Ascending aorta (tissue), 2 donors: ENCODE measurements at regions not wholly inside any gene's neighbourhood (a gene's known extent, or its start where the extent isn't known, plus 50 kb on each side); places are given as distances from the start of the nearest gene placed in this dataset.

Experiments used
- DNase-seq, 2 donors: peaks; one replicate each; pipeline ENCODE4 v3.0.0-alpha.2; 2019; ENCODE audit warnings: low spot score in 2 of 2
- H3K27ac ChIP-seq, 2 donors: fragments of 200-600 bp; sonication (generic); one replicate each; pipeline ENCODE4 v1.5.1; 2016 to 2017; ENCODE audit warnings: mild to moderate bottlenecking in 1 of 2
- H3K27me3 ChIP-seq: fragments of 200-600 bp; sonication (generic); one replicate; pipeline ENCODE4 v1.5.1; 2017
- H3K36me3 ChIP-seq, 2 donors: fragments of 200-600 bp; sonication (generic); one replicate each; pipeline ENCODE4 v1.5.1; 2016
- H3K4me1 ChIP-seq, 2 donors: fragments of 200-600 bp; sonication (generic); one replicate each; pipeline ENCODE4 v1.5.1; 2016 to 2017; ENCODE audit warnings: mild to moderate bottlenecking in 1 of 2
- H3K4me3 ChIP-seq, 2 donors: fragments of 200-600 bp; sonication (generic); one replicate each; pipeline ENCODE4 v1.5.1; 2016 to 2017; ENCODE audit warnings: mild to moderate bottlenecking in 1 of 2
- H3K9me3 ChIP-seq, 2 donors: fragments of 200-600 bp; sonication (generic); one replicate each; pipeline ENCODE4 v1.5.1; 2016
- intact Hi-C: fragments of 100-400 bp; cut with DNase I; formaldehyde crosslinking; loops from one replicate; pipeline ENCODE4 v1.15.1; 2023
- TF ChIP-seq, protein P1 (sequence below), 3 experiments: fragments of 200-600 bp in 2 of 3; fragments of 450-650 bp in 1 of 3; sonication (generic) in 2 of 3; IDR thresholded peaks; one replicate each; pipeline ENCODE4 v1.5.1; 2016 to 2019; ENCODE audit warnings: antibody characterized with exemption in 3 of 3, mild to moderate bottlenecking in 1 of 3, moderate library complexity in 1 of 3

DNA sequence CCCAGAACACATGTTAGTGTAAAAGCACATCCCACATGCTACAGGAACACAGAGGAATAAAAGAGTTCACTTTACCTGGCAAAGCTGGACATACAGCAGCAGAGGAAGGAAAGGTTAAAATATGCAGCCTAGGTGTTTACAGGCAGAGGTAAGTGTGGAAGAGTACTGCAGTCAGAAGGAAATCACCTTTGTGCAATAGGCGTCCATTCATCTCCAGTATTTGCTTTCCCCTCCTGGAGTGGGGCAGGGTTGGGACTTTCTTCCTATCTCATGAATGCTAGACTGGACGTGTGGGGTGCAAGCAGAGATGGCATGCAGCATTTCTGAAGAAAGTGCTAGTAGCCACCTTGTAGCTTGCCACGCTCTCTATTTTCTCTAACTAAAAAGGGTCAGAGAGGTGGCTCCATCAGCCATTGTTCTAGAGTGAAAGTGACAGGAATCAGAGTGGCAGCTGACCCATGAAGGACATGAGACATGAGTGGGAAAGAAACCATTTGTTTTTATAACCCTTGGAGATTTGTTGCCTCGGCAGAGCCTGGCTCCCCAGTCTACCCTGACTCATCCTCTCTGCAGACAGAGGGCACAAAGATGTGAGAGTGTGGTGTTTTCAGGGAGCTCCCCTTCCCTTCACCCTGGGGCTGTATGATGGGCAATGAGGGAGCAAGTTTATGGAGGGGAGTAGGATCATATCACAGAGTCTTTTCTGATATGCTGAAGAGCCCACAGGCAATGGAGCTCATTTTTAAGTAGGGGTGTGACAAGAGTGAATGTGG, 101.2 kb upstream of the SEC61G start:
- H3K27me3 ChIP-seq = no peaks in the 10 kb centered on the region
- intact Hi-C loops = no loop called here
- no peaks in the 10 kb centered on the region for H3K9me3 ChIP-seq

DNA sequence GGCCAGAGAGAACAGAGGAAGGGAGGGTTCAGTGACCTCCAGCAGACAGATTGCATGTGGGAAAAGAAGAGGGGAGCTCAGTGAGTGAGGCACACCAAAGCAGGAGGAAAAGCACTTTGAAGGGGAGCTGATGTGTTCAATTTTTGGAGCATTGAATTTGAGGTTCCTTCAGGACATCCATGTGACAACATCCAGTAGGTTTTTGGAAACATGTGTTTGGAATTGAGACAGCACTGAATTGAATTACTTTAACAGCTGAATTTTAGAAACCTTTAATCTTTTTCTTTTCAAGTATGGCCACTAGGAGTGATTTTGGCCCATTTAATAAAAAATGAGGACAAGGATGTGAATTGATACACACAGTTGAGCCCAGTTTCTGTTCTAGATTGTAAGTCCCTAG, 101.8 kb upstream of the SEC61G start:
- TF ChIP-seq, protein P1, sequence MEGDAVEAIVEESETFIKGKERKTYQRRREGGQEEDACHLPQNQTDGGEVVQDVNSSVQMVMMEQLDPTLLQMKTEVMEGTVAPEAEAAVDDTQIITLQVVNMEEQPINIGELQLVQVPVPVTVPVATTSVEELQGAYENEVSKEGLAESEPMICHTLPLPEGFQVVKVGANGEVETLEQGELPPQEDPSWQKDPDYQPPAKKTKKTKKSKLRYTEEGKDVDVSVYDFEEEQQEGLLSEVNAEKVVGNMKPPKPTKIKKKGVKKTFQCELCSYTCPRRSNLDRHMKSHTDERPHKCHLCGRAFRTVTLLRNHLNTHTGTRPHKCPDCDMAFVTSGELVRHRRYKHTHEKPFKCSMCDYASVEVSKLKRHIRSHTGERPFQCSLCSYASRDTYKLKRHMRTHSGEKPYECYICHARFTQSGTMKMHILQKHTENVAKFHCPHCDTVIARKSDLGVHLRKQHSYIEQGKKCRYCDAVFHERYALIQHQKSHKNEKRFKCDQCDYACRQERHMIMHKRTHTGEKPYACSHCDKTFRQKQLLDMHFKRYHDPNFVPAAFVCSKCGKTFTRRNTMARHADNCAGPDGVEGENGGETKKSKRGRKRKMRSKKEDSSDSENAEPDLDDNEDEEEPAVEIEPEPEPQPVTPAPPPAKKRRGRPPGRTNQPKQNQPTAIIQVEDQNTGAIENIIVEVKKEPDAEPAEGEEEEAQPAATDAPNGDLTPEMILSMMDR (IDR thresholded peaks at IDR 0.05) = no peak
- Histone ChIP-seq H3K4me3 (no peak overlapping the region), H3K36me3 (no peaks in the 10 kb centered on the region), H3K9me3 (no peaks in the 10 kb centered on the region), H3K27me3 (no peaks in the 10 kb centered on the region), H3K27ac (no peak overlapping the region), H3K4me1 (no peaks in the 10 kb centered on the region)
- DNase-seq = no peak
- intact Hi-C loops = no loop called here

More for the DNA sequence above, 101.2 kb upstream of the SEC61G start:
- no peak overlapping the region for H3K27ac ChIP-seq
- H3K4me3 ChIP-seq = no peak overlapping the region
- H3K36me3 ChIP-seq = no peaks in the 10 kb centered on the region
- DNase-seq = no peak
- no peaks in the 10 kb centered on the region for H3K4me1 ChIP-seq
- TF ChIP-seq, protein P1 (IDR thresholded peaks at IDR 0.05) = no peak

DNA sequence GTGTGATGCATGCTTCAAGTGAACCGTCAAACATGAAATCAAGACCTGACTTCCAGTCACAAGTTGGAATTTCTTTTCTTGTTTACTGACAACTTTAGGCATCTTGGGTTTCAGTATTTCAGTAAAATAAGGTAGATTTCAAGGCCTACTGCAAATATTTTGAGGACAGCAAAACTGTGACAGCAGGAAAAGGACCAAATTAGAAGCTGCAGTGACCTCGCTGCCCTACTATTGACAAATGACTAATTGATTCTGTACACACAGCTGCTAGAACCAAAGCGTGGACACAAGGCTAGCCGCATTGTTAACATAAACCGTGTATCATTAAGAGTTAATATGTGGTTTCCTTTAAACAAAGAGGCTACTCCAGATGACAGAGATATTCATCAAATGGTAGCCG, 105.7 kb upstream of the SEC61G start:
- no peak for DNase-seq
- Histone ChIP-seq H3K9me3 (no peaks in the 10 kb centered on the region), H3K4me3 (no peak overlapping the region), H3K27ac (no peak overlapping the region), H3K27me3 (no peaks in the 10 kb centered on the region), H3K36me3 (no peaks in the 10 kb centered on the region), H3K4me1 (no peaks in the 10 kb centered on the region)
- intact Hi-C loops = no loop called here
- TF ChIP-seq, protein P1 (IDR thresholded peaks at IDR 0.05) = no peak

DNA sequence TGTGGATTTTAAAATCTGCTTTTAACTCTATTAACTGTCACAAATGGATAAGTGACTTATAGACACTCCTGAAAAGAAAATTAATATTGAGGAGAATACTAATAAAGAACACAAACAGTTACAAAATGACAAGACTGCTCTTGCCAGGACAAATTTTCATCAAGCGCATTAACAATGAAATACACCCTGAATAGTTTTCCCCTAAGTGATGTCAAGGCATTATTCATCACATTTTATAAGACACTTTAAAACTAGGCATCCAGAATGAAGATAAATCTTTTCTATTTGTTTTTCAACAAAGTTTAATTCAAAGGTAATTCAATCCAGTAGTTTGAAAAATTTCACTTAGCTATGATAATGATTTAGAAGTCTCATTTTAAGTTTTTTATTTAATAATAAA, 110.5 kb upstream of the SEC61G start:
- Histone ChIP-seq H3K36me3 (no peaks in the 10 kb centered on the region), H3K4me1 (no peaks in the 10 kb centered on the region), H3K4me3 (no peak overlapping the region), H3K27ac (no peak overlapping the region), H3K27me3 (no peaks in the 10 kb centered on the region), H3K9me3 (no peaks in the 10 kb centered on the region)
- TF ChIP-seq, protein P1 (IDR thresholded peaks at IDR 0.05) = no peak
- DNase-seq = no peak
- intact Hi-C loops = no loop called here

DNA sequence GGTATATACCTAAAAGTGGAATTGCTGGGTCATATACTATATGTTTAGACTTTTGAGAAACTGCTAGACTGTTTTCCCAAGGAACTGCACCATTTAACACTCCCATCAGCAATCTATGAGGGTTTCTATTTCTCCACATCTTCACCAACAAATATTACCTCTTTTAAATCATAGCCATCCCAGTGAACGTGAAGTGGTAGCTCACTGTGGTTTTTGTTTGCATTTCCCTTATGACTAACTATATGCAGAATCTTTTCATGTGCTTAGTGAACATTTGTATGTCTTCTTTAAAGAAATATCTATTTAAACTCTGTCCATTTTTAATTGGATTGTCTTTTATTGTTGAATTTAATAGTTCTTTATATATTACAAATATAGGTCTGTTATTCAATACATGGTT, 115.8 kb upstream of the SEC61G start:
- no peaks in the 10 kb centered on the region for H3K27me3 ChIP-seq
- DNase-seq = no peak
- intact Hi-C loops = no loop called here
- no peak overlapping the region for H3K4me3 ChIP-seq
- H3K4me1 ChIP-seq = no peaks in the 10 kb centered on the region
- H3K36me3 ChIP-seq = no peaks in the 10 kb centered on the region
- TF ChIP-seq, protein P1 (IDR thresholded peaks at IDR 0.05) = no peak
- H3K9me3 ChIP-seq = no peaks in the 10 kb centered on the region
- H3K27ac ChIP-seq = no peak overlapping the region
